Activated CD4-positive, alpha-beta T cell treated with anti-CD3 and anti-CD28 coated beads, Interleukin-2, amount 50 U/mL, for 16 hours (primary cell): ENCODE measurements at regions not wholly inside any gene's neighbourhood (a gene's known extent, or its start where the extent isn't known, plus 50 kb on each side); places are given as distances from the start of the nearest gene placed in this dataset.
"Not testable (repeated sequence)": the region's sequence is repeated elsewhere in the genome, so short reads cannot be mapped to it uniquely, and the experiment has no call there.

Experiments
- DNase-seq: peaks from one replicate; pipeline ENCODE4 v3.0.0-alpha.2; 2020

- no peak for DNase-seq
Measured at GRCh38 chrX:8018934-8019333, 91.7 kb upstream of the PNPLA4 start.

GRCh38 chrX:8010105-8010504 lies 82.9 kb upstream of the PNPLA4 start:
- DNase-seq = no peak

GRCh38 chrX:8005678-8006347 lies 78.6 kb upstream of the PNPLA4 start:
- DNase-seq = no peak

GRCh38 chrX:8003147-8003883 lies 76.1 kb upstream of the PNPLA4 start:
- no peak for DNase-seq

GRCh38 chrX:7996851-7997250 lies 69.6 kb upstream of the PNPLA4 start:
- no peak for DNase-seq

GRCh38 chrX:7996414-7996813 lies 69.2 kb upstream of the PNPLA4 start:
- peak; percentile 32 for DNase-seq

- DNase-seq = no peak
Measured at GRCh38 chrX:7993873-7994272, 66.7 kb upstream of the PNPLA4 start.

- DNase-seq = not testable (repeated sequence)
Measured at GRCh38 chrX:7988013-7988759, 61.0 kb upstream of the PNPLA4 start.

- DNase-seq = no peak
Measured at GRCh38 chrX:7987160-7988012, 60.2 kb upstream of the PNPLA4 start.

GRCh38 chrX:7986738-7987137 lies 59.5 kb upstream of the PNPLA4 start:
- DNase-seq = not testable (repeated sequence)

- DNase-seq = no peak
Measured at GRCh38 chrX:7985568-7985967, 58.4 kb upstream of the PNPLA4 start.

GRCh38 chrX:7983581-7983980 lies 56.4 kb upstream of the PNPLA4 start:
- DNase-seq = no peak
